OCI-LY1 (cell line): ENCODE measurements at regions not wholly inside any gene's neighbourhood (a gene's known extent, or its start where the extent isn't known, plus 50 kb on each side); places are given as distances from the start of the nearest gene placed in this dataset.
"Not testable (repeated sequence)": the region's sequence is repeated elsewhere in the genome, so short reads cannot be mapped to it uniquely, and the experiment has no call there.

Source experiments
- H2AFZ ChIP-seq: fragments of 200-600 bp; sonication (generic), shearing (Covaris generic); 2 replicates; pipeline ENCODE4 v1.6.0; 2014; ENCODE audit warnings: antibody characterized with exemption, mild to moderate bottlenecking, low read length
- H3F3A ChIP-seq: fragments of 200-600 bp; sonication (generic), shearing (Covaris generic); 2 replicates; pipeline ENCODE4 v1.6.0; 2014; ENCODE audit warnings: mild to moderate bottlenecking, antibody characterized with exemption, low read length, moderate library complexity; ENCODE audit not compliant: insufficient read depth
- H3K27ac ChIP-seq: fragments of 200-600 bp; sonication (generic); 2 replicates; pipeline ENCODE4 v1.5.1; 2014; ENCODE audit warnings: low read length, mixed run types, mild to moderate bottlenecking, low read depth; ENCODE audit not compliant: poor library complexity, severe bottlenecking
- H3K27me3 ChIP-seq: fragments of 200-600 bp; sonication (generic); 2 replicates; pipeline ENCODE4 v1.6.0; 2014; ENCODE audit warnings: antibody characterized with exemption, mild to moderate bottlenecking, low read length, moderate library complexity; ENCODE audit not compliant: insufficient read depth
- H3K36me3 ChIP-seq: fragments of 200-600 bp; sonication (generic); 2 replicates; pipeline ENCODE4 v1.6.1; 2014; ENCODE audit warnings: mild to moderate bottlenecking, antibody characterized with exemption, low read length, moderate library complexity, mixed read lengths; ENCODE audit not compliant: insufficient read depth
- H3K4me1 ChIP-seq: fragments of 200-600 bp; sonication (generic); 2 replicates; pipeline ENCODE4 v1.5.1; 2014; ENCODE audit warnings: mild to moderate bottlenecking, low read length, moderate library complexity; ENCODE audit not compliant: insufficient read depth, severe bottlenecking
- H3K4me2 ChIP-seq: fragments of 200-600 bp; sonication (generic), shearing (Covaris generic); 2 replicates; pipeline ENCODE4 v1.6.1; 2014; ENCODE audit warnings: low read length
- H3K4me3 ChIP-seq: fragments of 200-600 bp; sonication (generic); 2 replicates; pipeline ENCODE4 v1.5.1; 2014; ENCODE audit warnings: low read length, low read depth, mild to moderate bottlenecking, mixed read lengths; ENCODE audit not compliant: poor library complexity, severe bottlenecking
- H3K79me2 ChIP-seq: fragments of 200-600 bp; shearing (Covaris generic); 2 replicates; pipeline ENCODE4 v1.6.1; 2016; ENCODE audit warnings: mixed run types, low read length, mixed read lengths; ENCODE audit not compliant: insufficient read depth
- H3K9ac ChIP-seq: fragments of 200-600 bp; sonication (generic), shearing (Covaris generic); 2 replicates; pipeline ENCODE4 v1.6.1; 2014; ENCODE audit warnings: mild to moderate bottlenecking, low read length, mixed read lengths
- H3K9me2 ChIP-seq: fragments of 200-600 bp; sonication (generic), shearing (Covaris generic); 2 replicates; pipeline ENCODE4 v1.6.1; 2014; ENCODE audit warnings: low read depth, mild to moderate bottlenecking, low read length, mixed read lengths
- H3K9me3 ChIP-seq: fragments of 200-600 bp; shearing (Covaris generic); 2 replicates; pipeline ENCODE4 v1.6.1; 2014; ENCODE audit warnings: low read length, mixed read lengths
- H4K20me1 ChIP-seq: fragments of 200-600 bp; sonication (generic), shearing (Covaris generic); 2 replicates; pipeline ENCODE4 v1.6.0; 2016; ENCODE audit warnings: mild to moderate bottlenecking, low read length; ENCODE audit not compliant: insufficient read depth
- CTCF ChIP-seq: fragments of 200-600 bp; sonication (generic), shearing (Covaris generic); IDR thresholded peaks from 2 replicates; pipeline ENCODE4 v1.5.1; 2017; ENCODE audit warnings: mild to moderate bottlenecking, antibody characterized with exemption, low read length, moderate library complexity, mixed read lengths
- EZH2 ChIP-seq: fragments of 200-600 bp; sonication (generic), shearing (Covaris generic); IDR thresholded peaks from 2 replicates; pipeline ENCODE4 v1.8.0; 2017; ENCODE audit warnings: borderline replicate concordance, mixed run types, mild to moderate bottlenecking, antibody characterized with exemption, low read length, moderate library complexity, mixed read lengths

DNA sequence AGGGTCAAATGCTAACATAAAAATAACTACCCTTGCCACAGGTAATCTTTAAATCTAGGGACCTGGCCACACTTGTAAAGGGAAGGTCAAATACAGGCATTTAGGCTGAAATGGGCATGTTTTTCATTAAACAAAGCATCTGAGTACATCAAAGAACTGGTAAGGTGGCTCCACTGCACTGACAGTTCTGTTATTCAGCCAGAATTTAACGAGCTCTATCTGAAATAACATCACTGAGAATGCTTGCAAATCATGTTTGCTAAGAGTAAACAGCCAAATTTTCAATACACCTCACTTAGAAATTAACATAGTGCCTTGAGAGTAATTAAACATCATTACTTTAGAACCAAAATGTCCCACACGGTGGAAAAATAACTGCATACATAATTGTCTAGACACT is 118.9 kb downstream of the MTHFS start:
- Histone ChIP-seq H3F3A (no peaks in the 10 kb centered on the region), H3K9me3 (no peaks in the 10 kb centered on the region), H2AFZ (no peak overlapping the region), H3K36me3 (no peaks in the 10 kb centered on the region), H3K79me2 (no peaks in the 10 kb centered on the region), H3K9ac (no peak overlapping the region), H3K27me3 (no peaks in the 10 kb centered on the region), H3K4me3 (no peak overlapping the region), H3K9me2 (no peaks in the 10 kb centered on the region), H4K20me1 (no peaks in the 10 kb centered on the region), H3K4me1 (no peaks in the 10 kb centered on the region), H3K27ac (no peak overlapping the region), H3K4me2 (no peak overlapping the region)
- no peak for TF ChIP-seq CTCF
- TF ChIP-seq EZH2 = no peak

DNA sequence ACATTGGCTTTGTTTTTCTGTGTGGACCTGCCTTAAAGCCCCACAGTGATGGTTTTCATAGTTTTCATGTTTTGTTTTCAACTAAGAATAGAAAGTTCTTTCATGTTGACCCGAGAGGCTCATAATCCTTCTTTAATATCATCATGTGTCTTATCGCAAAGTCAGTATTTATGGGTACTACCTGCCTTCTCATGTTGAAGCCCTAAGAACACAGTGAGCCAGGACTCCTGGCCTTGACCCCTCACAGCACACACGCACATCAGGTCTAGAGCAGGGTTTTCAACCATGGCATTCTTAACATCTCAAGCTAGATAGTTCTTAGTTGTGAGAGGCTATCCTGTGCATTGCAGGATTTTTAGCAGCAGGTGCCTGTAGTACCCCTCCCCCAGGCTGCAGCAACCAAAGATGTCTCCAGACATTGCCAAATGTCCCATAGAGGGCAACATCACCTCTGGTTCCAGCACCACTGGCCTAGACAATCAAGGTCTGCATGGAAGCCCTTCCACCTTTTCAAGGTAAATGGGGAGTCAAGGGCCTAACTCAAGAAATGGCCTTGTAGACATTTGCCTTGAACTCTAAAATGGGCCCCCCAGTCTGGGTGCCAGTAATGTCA is 118.3 kb downstream of the MTHFS start:
- no peaks in the 10 kb centered on the region for H4K20me1 ChIP-seq
- H2AFZ ChIP-seq = no peak overlapping the region
- no peaks in the 10 kb centered on the region for H3K36me3 ChIP-seq
- H3K9me2 ChIP-seq = no peaks in the 10 kb centered on the region
- H3K4me3 ChIP-seq = no peak overlapping the region
- no peaks in the 10 kb centered on the region for H3K79me2 ChIP-seq
- no peaks in the 10 kb centered on the region for H3K9me3 ChIP-seq
- TF ChIP-seq EZH2 (no peak), CTCF (no peak)
- no peak overlapping the region for H3K27ac ChIP-seq
- no peak overlapping the region for H3K4me2 ChIP-seq
- H3F3A ChIP-seq = no peaks in the 10 kb centered on the region
- no peak overlapping the region for H3K9ac ChIP-seq
- no peaks in the 10 kb centered on the region for H3K27me3 ChIP-seq
- H3K4me1 ChIP-seq = no peaks in the 10 kb centered on the region

DNA sequence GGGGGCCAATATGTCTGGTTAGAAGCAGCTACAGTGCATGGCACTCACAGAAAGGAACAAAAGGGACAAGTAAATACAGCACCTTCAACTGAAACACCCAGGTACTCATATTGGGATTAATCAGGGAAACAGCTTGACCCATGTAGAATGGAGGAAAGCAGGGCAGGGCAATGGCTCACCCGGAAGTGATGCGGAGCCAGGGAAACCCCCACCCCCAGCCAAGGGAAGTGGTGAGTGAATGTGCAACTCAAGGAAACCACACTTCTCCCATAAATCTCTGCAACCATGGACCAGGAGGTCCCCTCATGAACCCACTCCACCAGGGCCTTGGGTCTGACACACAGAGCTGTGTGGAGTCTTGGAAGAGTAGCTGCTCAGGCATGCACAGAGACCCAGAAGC is 117.1 kb downstream of the MTHFS start:
- Histone ChIP-seq H3K27ac (no peak overlapping the region), H3K27me3 (no peaks in the 10 kb centered on the region), H3K79me2 (no peaks in the 10 kb centered on the region), H3K4me3 (no peak overlapping the region), H3K36me3 (no peaks in the 10 kb centered on the region), H2AFZ (no peak overlapping the region), H3K9me2 (no peaks in the 10 kb centered on the region), H4K20me1 (no peaks in the 10 kb centered on the region), H3K4me2 (no peak overlapping the region), H3K4me1 (no peaks in the 10 kb centered on the region), H3F3A (no peaks in the 10 kb centered on the region), H3K9me3 (no peaks in the 10 kb centered on the region), H3K9ac (no peak overlapping the region)
- TF ChIP-seq EZH2 (no peak), CTCF (no peak)

DNA sequence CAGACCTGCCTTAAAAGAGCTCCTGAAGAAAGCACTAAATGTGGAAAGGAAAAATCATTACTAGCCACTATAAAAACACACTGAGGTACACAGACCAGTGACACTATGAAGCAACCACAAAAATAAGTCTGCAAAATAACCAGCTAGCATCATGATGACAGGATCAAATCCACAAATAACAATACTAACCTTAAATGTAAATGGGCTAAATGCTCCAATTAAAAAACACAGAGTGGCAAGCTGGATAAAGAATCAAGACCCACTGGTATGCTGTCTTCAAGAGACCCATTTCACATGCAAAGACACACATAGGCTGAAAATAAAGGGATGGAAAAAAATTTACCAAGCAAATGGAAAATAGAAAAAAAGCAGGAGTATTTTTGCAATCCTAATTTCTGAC is 114.5 kb downstream of the MTHFS start:
- not testable (repeated sequence) for H3K9me2 ChIP-seq, H3K27me3 ChIP-seq, H3K9me3 ChIP-seq

More for the DNA sequence above, 114.5 kb downstream of the MTHFS start:
- not testable (repeated sequence) for H3F3A ChIP-seq, H2AFZ ChIP-seq, H3K4me3 ChIP-seq, H3K4me1 ChIP-seq, H3K4me2 ChIP-seq, H4K20me1 ChIP-seq, H3K9ac ChIP-seq, H3K27ac ChIP-seq, H3K79me2 ChIP-seq, H3K36me3 ChIP-seq
